Gastroesophageal sphincter (tissue), 4 donors: ENCODE measurements at regions not wholly inside any gene's neighbourhood (a gene's known extent, or its start where the extent isn't known, plus 50 kb on each side); places are given as distances from the start of the nearest gene placed in this dataset.

ENCODE experiments used
- ATAC-seq: fragments of 150-250 bp; one replicate; pipeline ENCODE4 v1.9.1; 2016; ENCODE audit warnings: mild to moderate bottlenecking, moderate library complexity
- H3K27ac ChIP-seq, 4 donors: fragments of 200-600 bp; sonication (generic) in 3 of 4; 1 replicate in 3 of 4; 2 replicates in 1 of 4; pipeline ENCODE4 v1.5.1; 2016 to 2019
- H3K27me3 ChIP-seq: fragments of 200-600 bp; sonication (generic); one replicate; pipeline ENCODE4 v1.5.1; 2019
- H3K36me3 ChIP-seq, 2 donors: fragments of 200-600 bp; sonication (generic); one replicate each; pipeline ENCODE4 v1.5.1; 2019; ENCODE audit warnings: control low read depth in 1 of 2
- H3K4me1 ChIP-seq, 3 donors: fragments of 200-600 bp; sonication (generic); 1 replicate in 2 of 3; 2 replicates in 1 of 3; pipeline ENCODE4 v1.5.1; 2016 to 2019; ENCODE audit warnings: control low read depth in 2 of 3
- H3K4me3 ChIP-seq, 2 donors: fragments of 200-600 bp; sonication (generic); one replicate each; pipeline ENCODE4 v1.5.1; 2019; ENCODE audit warnings: mild to moderate bottlenecking in 1 of 2, moderate library complexity in 1 of 2
- H3K9me3 ChIP-seq, 3 donors: fragments of 200-600 bp; sonication (generic); one replicate each; pipeline ENCODE4 v1.5.1; 2017 to 2019; ENCODE audit warnings: control low read depth in 2 of 3
- CTCF ChIP-seq, 4 experiments: fragments of 200-600 bp in 2 of 4; fragments of 450-650 bp in 2 of 4; sonication (generic) in 1 of 4; IDR thresholded peaks; one replicate each; pipeline ENCODE4 v1.5.1; 2017 to 2019; ENCODE audit warnings: antibody characterized with exemption in 4 of 4, mild to moderate bottlenecking in 2 of 4, moderate library complexity in 2 of 4
- EP300 ChIP-seq: sonication (generic); formaldehyde crosslinking; IDR thresholded peaks from one replicate; pipeline ENCODE4 v1.6.1; 2017; ENCODE audit warnings: antibody characterized with exemption, mild to moderate bottlenecking
- POLR2A ChIP-seq, 2 donors: fragments of 450-650 bp; IDR thresholded peaks; one replicate each; pipeline ENCODE4 v1.6.1; 2017; ENCODE audit warnings: antibody characterized with exemption in 2 of 2, mild to moderate bottlenecking in 2 of 2, moderate library complexity in 1 of 2
- POLR2AphosphoS5 ChIP-seq: sonication (generic); formaldehyde crosslinking; IDR thresholded peaks from one replicate; pipeline ENCODE4 v1.6.1; 2017; ENCODE audit warnings: antibody characterized with exemption
- WGBS, 2 donors: methylation state at CpG; one replicate each; pipeline ENCODE4 v1.1.5; 2018; ENCODE audit warnings: low coverage in 1 of 2; 5-methylcytosine and 5-hydroxymethylcytosine counted together

GRCh38 chr4:184529283-184529682 lies 54.9 kb upstream of the IRF2 start:
- 88 to 90% methylated on average over 4 to 5 of the region's 5 CpGs for WGBS, 2 donors
- ATAC-seq, result no peak
- Histone ChIP-seq H3K27ac (no peak overlapping the region), H3K27me3 (no peaks in the 10 kb centered on the region), H3K4me1 (peaks cover 0 to 10% (median 5%) of the 10 kb centered on the region in 3 donors), H3K36me3 (no peaks in the 10 kb centered on the region), H3K4me3 (no peak overlapping the region), H3K9me3 (no peaks in the 10 kb centered on the region)
- TF ChIP-seq POLR2AphosphoS5 (no peak), POLR2A (IDR thresholded peaks at IDR 0.05) (no peak), EP300 (no peak), CTCF (IDR thresholded peaks at IDR 0.05) (no peak)

GRCh38 chr4:184528713-184529112 lies 54.4 kb upstream of the IRF2 start:
- TF ChIP-seq POLR2AphosphoS5 (no peak), POLR2A (IDR thresholded peaks at IDR 0.05) (no peak)
- Histone ChIP-seq H3K27ac (no peak overlapping the region), H3K9me3 (no peaks in the 10 kb centered on the region), H3K36me3 (no peaks in the 10 kb centered on the region), H3K4me1 (peaks cover 0 to 4% (median 0%) of the 10 kb centered on the region in 3 donors), H3K27me3 (no peaks in the 10 kb centered on the region), H3K4me3 (no peak overlapping the region)
- ATAC-seq, result no peak
- WGBS, 2 donors, result 74 to 88% methylated on average over 3 of the region's 3 CpGs

- Histone ChIP-seq H3K4me1 (no peaks in the 10 kb centered on the region), H3K9me3 (no peaks in the 10 kb centered on the region), H3K4me3 (no peak overlapping the region), H3K27me3 (no peaks in the 10 kb centered on the region), H3K36me3 (no peaks in the 10 kb centered on the region), H3K27ac (no peak overlapping the region)
- TF ChIP-seq CTCF (IDR thresholded peaks at IDR 0.05), result no peak
- TF ChIP-seq POLR2A (IDR thresholded peaks at IDR 0.05), result no peak
- no peak for TF ChIP-seq POLR2AphosphoS5
- no peak for TF ChIP-seq EP300
- 54 to 59% methylated on average over 5 of the region's 5 CpGs for WGBS, 2 donors
- ATAC-seq, result peak; percentile 36
These were observed 53.7 kb upstream of the IRF2 start for GRCh38 chr4:184528051-184528450.

GRCh38 chr4:184526228-184526627 lies 51.9 kb upstream of the IRF2 start:
- H3K9me3 ChIP-seq, result no peaks in the 10 kb centered on the region
- 93 to 100% methylated on average over 2 of the region's 2 CpGs for WGBS, 2 donors
- H3K27ac ChIP-seq, result no peak overlapping the region
- TF ChIP-seq CTCF (IDR thresholded peaks at IDR 0.05) (no peak), EP300 (no peak), POLR2A (IDR thresholded peaks at IDR 0.05) (no peak), POLR2AphosphoS5 (no peak)
- no peaks in the 10 kb centered on the region for H3K4me1 ChIP-seq
- no peak for ATAC-seq
- no peaks in the 10 kb centered on the region for H3K27me3 ChIP-seq
- no peaks in the 10 kb centered on the region for H3K36me3 ChIP-seq
- H3K4me3 ChIP-seq, result no peak overlapping the region
